HG02938 (cell line): ENCODE measurements at regions not wholly inside any gene's neighbourhood (a gene's known extent, or its start where the extent isn't known, plus 50 kb on each side); places are given as distances from the start of the nearest gene placed in this dataset.
"Not testable (repeated sequence)": the region's sequence is repeated elsewhere in the genome, so short reads cannot be mapped to it uniquely, and the experiment has no call there.

Experiments used
- ATAC-seq: cut with Tn5 transposase; IDR thresholded peaks from one replicate; pipeline ENCODE4 v1.9.1; 2021; ENCODE audit warnings: mild to moderate bottlenecking, moderate library complexity; ENCODE audit not compliant: unreplicated experiment

- ATAC-seq, result peak; percentile 68
Observed at GRCh38 chr6:126199466-126199865, 140.4 kb upstream of the CENPW start.

- ATAC-seq, result no peak
Observed at GRCh38 chr6:126202707-126203106, 137.2 kb upstream of the CENPW start.

- ATAC-seq, result no peak
Observed at GRCh38 chr6:126204126-126204525, 135.8 kb upstream of the CENPW start.

GRCh38 chr6:126204598-126204997, 135.3 kb upstream of the CENPW start:
- ATAC-seq, result no peak

GRCh38 chr6:126206504-126207246, 133.2 kb upstream of the CENPW start:
- ATAC-seq, result no peak

GRCh38 chr6:126210398-126211075, 129.4 kb upstream of the CENPW start:
- no peak for ATAC-seq

- ATAC-seq, result no peak
Observed at GRCh38 chr6:126217497-126217896, 122.4 kb upstream of the CENPW start.

- not testable (repeated sequence) for ATAC-seq
Observed at GRCh38 chr6:126220901-126221300, 119.0 kb upstream of the CENPW start.

GRCh38 chr6:126227833-126228702, 111.8 kb upstream of the CENPW start:
- no peak for ATAC-seq

GRCh38 chr6:126232671-126233070, 107.2 kb upstream of the CENPW start:
- ATAC-seq, result no peak

GRCh38 chr6:126233192-126233591, 106.7 kb upstream of the CENPW start:
- no peak for ATAC-seq

GRCh38 chr6:126235363-126235762, 104.6 kb upstream of the CENPW start:
- ATAC-seq, result no peak

- no peak for ATAC-seq
Observed at GRCh38 chr6:126245077-126245476, 94.8 kb upstream of the CENPW start.

- ATAC-seq, result no peak
Observed at GRCh38 chr6:126252154-126252553, 87.8 kb upstream of the CENPW start.

GRCh38 chr6:126253431-126253830, 86.5 kb upstream of the CENPW start:
- ATAC-seq, result no peak

GRCh38 chr6:126258150-126258549, 81.8 kb upstream of the CENPW start:
- ATAC-seq, result no peak

GRCh38 chr6:126261792-126262421, 78.0 kb upstream of the CENPW start:
- ATAC-seq, result no peak

GRCh38 chr6:126264265-126264664, 75.7 kb upstream of the CENPW start:
- no peak for ATAC-seq

- ATAC-seq, result no peak
Observed at GRCh38 chr6:126266664-126267063, 73.3 kb upstream of the CENPW start.

- no peak for ATAC-seq
Observed at GRCh38 chr6:126267626-126268025, 72.3 kb upstream of the CENPW start.

- peak; percentile 90 for ATAC-seq
Observed at GRCh38 chr6:126268092-126268491, 71.8 kb upstream of the CENPW start.
